Rectal smooth muscle tissue (tissue), 1 donor: ENCODE measurements at regions not wholly inside any gene's neighbourhood (a gene's known extent, or its start where the extent isn't known, plus 50 kb on each side); places are given as distances from the start of the nearest gene placed in this dataset.
"Not testable (repeated sequence)": the region's sequence is repeated elsewhere in the genome, so short reads cannot be mapped to it uniquely, and the experiment has no call there.

Source experiments
- H3K27ac ChIP-seq: one replicate; pipeline ENCODE4 v1.7.0; 2013; ENCODE audit warnings: low read depth, low read length, inconsistent platforms
- H3K27me3 ChIP-seq: one replicate; pipeline ENCODE4 v1.7.0; 2013; ENCODE audit warnings: low read length; ENCODE audit not compliant: control insufficient read depth, insufficient read depth
- H3K36me3 ChIP-seq: one replicate; pipeline ENCODE4 v1.7.0; 2013; ENCODE audit warnings: low read length; ENCODE audit not compliant: control insufficient read depth, insufficient read depth
- H3K4me1 ChIP-seq: one replicate; pipeline ENCODE4 v1.7.0; 2013; ENCODE audit warnings: low read length; ENCODE audit not compliant: control insufficient read depth, insufficient read depth
- H3K4me3 ChIP-seq: one replicate; pipeline ENCODE4 v1.7.0; 2013; ENCODE audit warnings: low read length
- H3K9ac ChIP-seq: one replicate; pipeline ENCODE4 v1.7.0; 2013; ENCODE audit warnings: low read length

GRCh38 chr1:212155219-212155618 lies 119.7 kb downstream of the DTL start:
- H3K27ac ChIP-seq: no peak overlapping the region

DNA sequence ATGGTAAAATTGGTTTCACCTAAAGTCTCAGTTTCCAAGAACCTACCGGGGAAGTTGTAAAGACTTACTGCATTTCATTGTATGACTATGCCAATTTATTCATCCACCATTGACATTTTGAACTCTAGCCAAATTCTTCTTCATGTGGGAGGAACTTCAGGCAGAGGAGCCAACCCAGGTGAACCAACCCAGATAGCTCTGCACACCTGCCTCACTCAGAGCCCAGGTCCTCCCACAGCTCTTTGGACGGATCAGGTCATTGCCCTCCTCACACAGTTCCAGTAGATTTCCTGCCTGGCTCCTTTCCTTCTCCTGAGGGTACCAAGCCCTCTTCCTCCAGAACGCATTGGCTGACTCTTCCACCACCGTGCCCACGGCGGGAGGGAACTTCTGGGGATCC lies 121.7 kb downstream of the DTL start:
- no peaks in the 10 kb centered on the region for H3K36me3 ChIP-seq
- peaks cover 1% of the 10 kb centered on the region for H3K4me1 ChIP-seq
- no peak overlapping the region for H3K4me3 ChIP-seq
- H3K27me3 ChIP-seq: no peaks in the 10 kb centered on the region
- H3K27ac ChIP-seq: no peak overlapping the region
- H3K9ac ChIP-seq: no peak overlapping the region

More at GRCh38 chr1:212155219-212155618, 119.7 kb downstream of the DTL start:
- no peaks in the 10 kb centered on the region for H3K36me3 ChIP-seq
- no peak overlapping the region for H3K4me3 ChIP-seq
- H3K4me1 ChIP-seq: no peaks in the 10 kb centered on the region
- H3K27me3 ChIP-seq: no peaks in the 10 kb centered on the region
- no peak overlapping the region for H3K9ac ChIP-seq

- Histone ChIP-seq H3K4me1 (peaks cover 4% of the 10 kb centered on the region), H3K4me3 (no peak overlapping the region), H3K27ac (no peak overlapping the region), H3K27me3 (no peaks in the 10 kb centered on the region), H3K9ac (no peak overlapping the region), H3K36me3 (no peaks in the 10 kb centered on the region)
Observed at GRCh38 chr1:212158912-212159796, 123.6 kb downstream of the DTL start.

DNA sequence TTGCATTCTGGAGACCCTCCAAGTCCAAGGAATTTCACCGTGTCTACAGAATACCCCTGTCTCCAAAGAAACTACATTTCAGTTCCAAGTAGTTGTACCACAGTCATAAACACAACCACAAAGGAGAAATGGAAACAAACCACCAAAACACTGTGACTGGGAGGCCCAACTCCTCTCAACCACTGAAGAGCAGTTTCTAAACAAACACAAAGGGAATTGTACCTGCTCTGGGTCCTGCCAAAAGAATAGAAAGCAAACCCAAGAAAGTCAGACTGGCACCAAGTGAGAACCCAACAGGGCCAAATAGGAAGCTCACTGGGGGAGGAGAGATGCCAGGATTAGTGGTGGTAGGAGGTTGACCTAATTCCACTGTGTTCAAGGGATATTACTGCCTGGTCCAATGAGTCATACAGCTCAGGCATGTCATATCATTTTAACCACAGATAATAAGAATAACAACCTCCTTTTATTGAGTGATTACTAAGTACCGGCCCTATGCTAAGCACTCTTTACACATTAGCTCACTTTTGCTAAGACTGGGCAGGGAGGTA lies 123.9 kb upstream of the PPP2R5A start:
- H3K27ac ChIP-seq: no peak overlapping the region
- no peaks in the 10 kb centered on the region for H3K36me3 ChIP-seq
- H3K4me1 ChIP-seq: peaks cover 4% of the 10 kb centered on the region
- H3K9ac ChIP-seq: no peak overlapping the region
- no peak overlapping the region for H3K4me3 ChIP-seq
- H3K27me3 ChIP-seq: no peaks in the 10 kb centered on the region

DNA sequence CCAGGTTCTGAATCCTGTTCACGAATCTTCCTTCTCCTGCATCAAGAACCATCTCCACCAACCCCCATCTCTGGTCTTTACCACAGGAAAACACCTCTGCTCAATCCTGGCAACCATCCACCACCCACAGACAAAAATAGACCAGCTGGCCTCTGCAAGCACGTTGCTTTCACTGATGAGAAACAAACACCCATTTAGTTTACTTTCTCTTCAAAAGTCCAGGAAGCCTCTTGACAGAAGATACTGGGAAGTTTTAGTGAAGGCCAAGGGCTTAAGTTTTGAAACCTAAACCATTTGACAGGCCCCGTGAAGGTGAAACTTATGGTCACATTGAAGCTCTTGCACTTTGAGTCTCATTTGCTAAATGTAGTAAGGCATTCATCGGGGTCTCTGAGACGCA lies 122.6 kb upstream of the PPP2R5A start:
- Histone ChIP-seq H3K9ac (no peak overlapping the region), H3K4me1 (peaks cover 4% of the 10 kb centered on the region), H3K36me3 (no peaks in the 10 kb centered on the region), H3K27me3 (no peaks in the 10 kb centered on the region), H3K4me3 (no peak overlapping the region), H3K27ac (no peak overlapping the region)

DNA sequence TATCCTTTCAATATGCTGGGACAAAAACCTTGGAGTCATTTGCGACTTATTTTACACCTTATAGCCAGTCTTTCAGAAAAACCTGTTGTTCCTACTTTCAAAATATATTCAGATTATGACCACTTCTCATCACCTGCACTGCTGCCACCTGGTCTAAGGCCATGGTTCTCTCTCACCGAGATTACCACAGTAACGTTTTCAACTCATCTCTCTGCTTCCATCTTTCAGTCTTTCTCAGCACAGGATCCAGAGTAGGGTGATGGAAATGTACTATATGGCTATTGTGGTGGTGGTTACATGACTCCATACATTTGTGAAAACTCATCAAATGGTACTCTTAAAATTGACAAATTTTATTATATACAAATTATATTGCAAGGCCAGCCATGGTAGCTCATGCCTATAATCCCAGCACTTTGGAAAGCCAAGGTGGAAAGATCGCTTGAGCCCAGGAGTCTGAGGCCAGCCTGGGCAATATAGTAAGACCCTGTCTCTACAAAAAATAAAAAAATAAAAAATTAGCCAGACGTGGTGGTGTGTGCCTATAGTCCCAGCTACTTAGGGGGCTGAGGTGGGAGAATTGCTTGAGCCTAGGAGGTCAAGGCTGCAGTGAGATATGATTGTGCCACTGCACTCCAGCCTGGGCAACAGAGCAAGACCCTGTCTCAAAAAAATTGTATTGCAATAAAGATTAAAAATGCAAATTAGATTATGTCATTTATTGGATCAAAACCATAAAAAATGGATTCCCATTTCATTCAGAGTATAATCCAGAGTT lies 120.9 kb upstream of the PPP2R5A start:
- Histone ChIP-seq H3K4me1 (peaks cover 4% of the 10 kb centered on the region), H3K4me3 (no peak overlapping the region), H3K9ac (no peak overlapping the region), H3K27me3 (no peaks in the 10 kb centered on the region), H3K27ac (no peak overlapping the region), H3K36me3 (no peaks in the 10 kb centered on the region)

DNA sequence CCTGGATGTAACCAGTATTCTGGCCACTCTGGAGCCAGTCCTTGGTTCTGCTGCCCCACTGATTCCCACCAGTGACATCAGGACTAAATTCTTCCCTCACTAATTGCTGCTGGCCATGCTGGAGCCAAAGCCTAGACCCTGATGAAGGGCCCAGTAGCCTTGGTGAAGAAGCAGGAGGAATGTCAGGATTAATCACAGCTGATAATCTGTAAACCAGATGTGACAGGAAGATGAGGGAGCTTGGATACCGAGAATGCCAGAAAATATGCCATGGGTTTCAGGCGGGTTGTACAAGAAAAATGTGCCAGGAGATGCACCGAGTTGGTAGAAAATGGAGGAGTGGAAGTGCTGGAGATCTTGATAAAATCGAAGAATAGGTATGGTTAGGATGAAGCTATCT lies 119.0 kb upstream of the PPP2R5A start:
- no peak overlapping the region for H3K27ac ChIP-seq
- H3K4me1 ChIP-seq: peaks cover 4% of the 10 kb centered on the region

DNA sequence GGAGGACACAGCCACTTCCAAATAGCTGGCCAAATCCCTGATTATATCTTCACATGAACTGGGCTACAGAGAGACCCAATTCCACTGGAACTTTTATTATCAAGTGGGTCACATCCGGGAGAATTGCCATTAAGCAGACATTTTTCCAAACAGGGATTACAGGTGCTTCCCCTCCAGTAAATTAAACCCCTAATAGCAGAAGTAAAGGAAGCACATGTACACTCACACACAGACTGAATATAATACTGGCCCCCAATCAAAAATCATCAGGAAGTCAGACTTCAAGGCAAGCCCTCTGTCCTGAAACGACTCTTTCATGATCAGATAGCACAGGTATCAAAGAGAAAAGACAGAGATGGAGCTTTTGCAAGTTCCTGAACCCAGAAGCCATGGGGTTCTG lies 118.6 kb upstream of the PPP2R5A start:
- peaks cover 4% of the 10 kb centered on the region for H3K4me1 ChIP-seq
- H3K9ac ChIP-seq: no peak overlapping the region
- no peak overlapping the region for H3K4me3 ChIP-seq
- no peaks in the 10 kb centered on the region for H3K36me3 ChIP-seq
- H3K27me3 ChIP-seq: no peaks in the 10 kb centered on the region
- no peak overlapping the region for H3K27ac ChIP-seq

More for the DNA sequence above, 119.0 kb upstream of the PPP2R5A start:
- Histone ChIP-seq H3K27me3 (no peaks in the 10 kb centered on the region), H3K9ac (no peak overlapping the region), H3K4me3 (no peak overlapping the region), H3K36me3 (no peaks in the 10 kb centered on the region)

GRCh38 chr1:212167098-212167497 lies 118.1 kb upstream of the PPP2R5A start:
- Histone ChIP-seq H3K9ac (no peak overlapping the region), H3K27me3 (no peaks in the 10 kb centered on the region), H3K4me1 (peaks cover 4% of the 10 kb centered on the region), H3K27ac (no peak overlapping the region), H3K4me3 (no peak overlapping the region), H3K36me3 (no peaks in the 10 kb centered on the region)

GRCh38 chr1:212173567-212173966 lies 111.6 kb upstream of the PPP2R5A start:
- Histone ChIP-seq H3K4me1 (no peaks in the 10 kb centered on the region), H3K4me3 (no peak overlapping the region), H3K27me3 (no peaks in the 10 kb centered on the region), H3K9ac (no peak overlapping the region), H3K36me3 (no peaks in the 10 kb centered on the region), H3K27ac (no peak overlapping the region)

- H3K36me3 ChIP-seq, H3K9ac ChIP-seq, H3K27me3 ChIP-seq, H3K4me1 ChIP-seq, H3K27ac ChIP-seq, H3K4me3 ChIP-seq: not testable (repeated sequence)
Observed at GRCh38 chr1:212174295-212174694, 110.9 kb upstream of the PPP2R5A start.

GRCh38 chr1:212177542-212177941 lies 107.7 kb upstream of the PPP2R5A start:
- Histone ChIP-seq H3K36me3 (no peaks in the 10 kb centered on the region), H3K9ac (no peak overlapping the region), H3K4me1 (no peaks in the 10 kb centered on the region), H3K27me3 (no peaks in the 10 kb centered on the region), H3K4me3 (no peak overlapping the region), H3K27ac (no peak overlapping the region)
